ENCODE measurements at regions not wholly inside any gene's neighbourhood (a gene's known extent, or its start where the extent isn't known, plus 50 kb on each side); places are given as distances from the start of the nearest gene placed in this dataset.

DNA sequence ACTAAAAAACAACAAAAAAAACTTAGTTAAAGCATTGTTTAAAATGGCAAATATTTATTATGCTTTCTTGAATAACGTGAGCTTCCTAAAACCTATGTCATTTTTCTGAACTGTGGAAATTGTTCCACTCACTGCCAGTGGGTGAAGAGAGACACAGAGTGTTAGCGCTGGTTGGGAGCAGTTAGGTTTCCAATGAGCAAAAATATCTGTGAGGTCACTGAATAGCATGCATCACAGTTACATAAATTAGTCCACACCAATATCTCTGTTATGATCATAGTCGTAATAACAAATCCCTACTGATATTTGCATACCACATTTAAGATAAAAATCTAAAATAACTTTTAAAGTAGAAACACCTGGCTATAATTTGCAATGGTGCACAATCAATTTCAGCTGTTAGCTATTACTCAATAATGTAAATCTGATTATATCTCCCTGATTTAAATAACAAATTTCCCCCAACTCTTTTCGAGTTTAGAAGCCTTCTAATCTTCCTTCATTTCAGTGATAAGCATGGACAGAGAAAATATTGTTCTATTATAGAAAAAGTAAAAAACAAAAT is 1094.0 kb upstream of the KLHL29 start:
- Histone ChIP-seq H3K4me3 (ENCODE audit: low read length) (no peak overlapping the region), H3K4me2 (ENCODE audit: low read length) (no peak overlapping the region), H3K9me2 (replicated peaks; ENCODE audit: control insufficient read depth, low read length) (no peaks in the 10 kb centered on the region), H3K4me1 (ENCODE audit: control insufficient read depth, low read length) (no peaks in the 10 kb centered on the region), H3K27ac (ENCODE audit: low read depth, low read length) (no peak overlapping the region), H3K9me3 (ENCODE audit: control insufficient read depth, insufficient read depth, low read length) (no peaks in the 10 kb centered on the region), H3F3A (ENCODE audit: control insufficient read depth, insufficient read depth) (no peaks in the 10 kb centered on the region), H3K36me3 (ENCODE audit: control insufficient read depth, low read length) (no peaks in the 10 kb centered on the region), H3K79me2 (ENCODE audit: control insufficient read depth, low read length) (no peaks in the 10 kb centered on the region), H4K20me1 (ENCODE audit: control insufficient read depth, insufficient read depth, low read depth, low read length) (no peaks in the 10 kb centered on the region), H3K27me3 (ENCODE audit: control insufficient read depth, low read length) (no peaks in the 10 kb centered on the region)
- TF ChIP-seq EZH2phosphoT487 (IDR thresholded peaks at IDR 0.05; ENCODE audit: borderline replicate concordance, low read length) (no peak), CTCF (IDR thresholded peaks at IDR 0.05; ENCODE audit: low read depth, low read length, poor library complexity, severe bottlenecking) (no peak)

DNA sequence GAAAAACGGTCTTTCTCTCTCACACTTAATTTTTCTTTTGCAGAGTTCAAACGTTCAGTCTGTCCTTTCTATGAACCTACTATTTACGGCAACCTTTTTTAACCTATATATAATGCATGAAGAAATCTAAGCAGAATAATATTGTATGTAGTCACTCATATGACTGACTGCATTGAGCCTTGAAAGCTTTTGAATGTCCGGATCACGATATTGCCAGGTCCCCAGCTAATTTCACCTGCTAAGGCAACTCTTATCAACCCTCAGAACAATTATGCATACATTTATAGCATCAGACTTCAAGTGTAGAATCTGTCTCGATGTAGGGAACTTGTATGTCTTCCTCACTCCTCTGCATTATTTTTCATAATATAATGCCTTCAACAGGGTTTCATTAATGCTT is 1083.8 kb upstream of the KLHL29 start:
- no peaks in the 10 kb centered on the region for H3K36me3 ChIP-seq (ENCODE audit: control insufficient read depth, low read length)
- no peak overlapping the region for H3K27ac ChIP-seq (ENCODE audit: low read depth, low read length)
- H3K9me2 ChIP-seq (replicated peaks; ENCODE audit: control insufficient read depth, low read length), result no peaks in the 10 kb centered on the region
- no peaks in the 10 kb centered on the region for H3K79me2 ChIP-seq (ENCODE audit: control insufficient read depth, low read length)
- H3K4me2 ChIP-seq (ENCODE audit: low read length), result no peak overlapping the region
- no peak overlapping the region for H3K4me3 ChIP-seq (ENCODE audit: low read length)
- H4K20me1 ChIP-seq (ENCODE audit: control insufficient read depth, insufficient read depth, low read depth, low read length), result no peaks in the 10 kb centered on the region
- no peaks in the 10 kb centered on the region for H3K9me3 ChIP-seq (ENCODE audit: control insufficient read depth, insufficient read depth, low read length)
- H3K27me3 ChIP-seq (ENCODE audit: control insufficient read depth, low read length), result no peaks in the 10 kb centered on the region
- H3K4me1 ChIP-seq (ENCODE audit: control insufficient read depth, low read length), result no peaks in the 10 kb centered on the region
- TF ChIP-seq EZH2phosphoT487 (IDR thresholded peaks at IDR 0.05; ENCODE audit: borderline replicate concordance, low read length), result no peak
- no peak for TF ChIP-seq CTCF (IDR thresholded peaks at IDR 0.05; ENCODE audit: low read depth, low read length, poor library complexity, severe bottlenecking)
- H3F3A ChIP-seq (ENCODE audit: control insufficient read depth, insufficient read depth), result no peaks in the 10 kb centered on the region

DNA sequence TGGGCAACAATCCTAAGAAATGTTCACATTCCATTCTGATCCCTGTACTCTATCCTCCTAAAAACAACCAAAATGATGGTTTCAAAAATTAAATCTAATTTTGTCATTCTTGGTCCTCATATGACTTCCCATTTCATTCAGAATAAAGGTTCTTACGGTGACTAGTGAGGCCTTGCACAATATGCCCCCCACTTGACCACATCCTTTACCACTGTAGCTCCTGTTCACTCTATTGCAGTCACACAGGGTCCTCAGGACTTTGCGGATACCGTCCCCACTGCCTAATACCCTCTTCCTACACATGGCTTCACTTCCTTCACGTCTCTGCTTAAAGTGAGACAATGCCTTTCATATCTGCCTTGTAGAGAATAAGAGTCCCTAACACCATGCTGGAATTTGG is 1058.7 kb upstream of the KLHL29 start:
- TF ChIP-seq EZH2phosphoT487 (IDR thresholded peaks at IDR 0.05; ENCODE audit: borderline replicate concordance, low read length) (no peak), CTCF (IDR thresholded peaks at IDR 0.05; ENCODE audit: low read depth, low read length, poor library complexity, severe bottlenecking) (no peak)
- no peaks in the 10 kb centered on the region for H4K20me1 ChIP-seq (ENCODE audit: control insufficient read depth, insufficient read depth, low read depth, low read length)
- no peaks in the 10 kb centered on the region for H3F3A ChIP-seq (ENCODE audit: control insufficient read depth, insufficient read depth)
- no peak overlapping the region for H3K4me3 ChIP-seq (ENCODE audit: low read length)
- H3K79me2 ChIP-seq (ENCODE audit: control insufficient read depth, low read length), result no peaks in the 10 kb centered on the region
- H3K36me3 ChIP-seq (ENCODE audit: control insufficient read depth, low read length), result no peaks in the 10 kb centered on the region
- no peaks in the 10 kb centered on the region for H3K27me3 ChIP-seq (ENCODE audit: control insufficient read depth, low read length)
- H3K9me3 ChIP-seq (ENCODE audit: control insufficient read depth, insufficient read depth, low read length), result no peaks in the 10 kb centered on the region
- H3K4me1 ChIP-seq (ENCODE audit: control insufficient read depth, low read length), result no peaks in the 10 kb centered on the region
- no peak overlapping the region for H3K4me2 ChIP-seq (ENCODE audit: low read length)
- H3K9me2 ChIP-seq (replicated peaks; ENCODE audit: control insufficient read depth, low read length), result no peaks in the 10 kb centered on the region
- no peak overlapping the region for H3K27ac ChIP-seq (ENCODE audit: low read depth, low read length)
